Loucy (cell line): ENCODE measurements at regions not wholly inside any gene's neighbourhood (a gene's known extent, or its start where the extent isn't known, plus 50 kb on each side); places are given as distances from the start of the nearest gene placed in this dataset.

Source experiments
- H2AFZ ChIP-seq: fragments of 200-600 bp; sonication (generic); 2 replicates; pipeline ENCODE4 v1.6.0; 2016; ENCODE audit warnings: antibody characterized with exemption, mild to moderate bottlenecking, low read length, moderate library complexity
- H3F3A ChIP-seq: fragments of 200-600 bp; 2 replicates; pipeline ENCODE4 v1.6.0; 2016; ENCODE audit warnings: antibody characterized with exemption, low read depth, mild to moderate bottlenecking
- H3K27me3 ChIP-seq: fragments of 200-600 bp; sonication (generic); 2 replicates; pipeline ENCODE4 v1.6.1; 2014; ENCODE audit warnings: low read length, mild to moderate bottlenecking; ENCODE audit not compliant: insufficient read depth, poor library complexity, severe bottlenecking
- H3K36me3 ChIP-seq: fragments of 200-600 bp; sonication (generic); 2 replicates; pipeline ENCODE4 v1.6.1; 2016; ENCODE audit warnings: low read length; ENCODE audit not compliant: insufficient read depth
- H3K4me1 ChIP-seq: fragments of 200-600 bp; sonication (generic); 2 replicates; pipeline ENCODE4 v1.5.1; 2014; ENCODE audit warnings: low read length, mild to moderate bottlenecking; ENCODE audit not compliant: insufficient read depth, poor library complexity, severe bottlenecking
- H3K4me2 ChIP-seq: fragments of 200-600 bp; sonication (generic); 2 replicates; pipeline ENCODE4 v1.6.0; 2014; ENCODE audit warnings: antibody characterized with exemption, low read length, low read depth, mild to moderate bottlenecking; ENCODE audit not compliant: poor library complexity, severe bottlenecking
- H3K4me3 ChIP-seq: fragments of 200-600 bp; sonication (generic); 2 replicates; pipeline ENCODE4 v1.5.1; 2014; ENCODE audit warnings: low read length, mild to moderate bottlenecking, mixed read lengths; ENCODE audit not compliant: poor library complexity, severe bottlenecking
- H3K79me2 ChIP-seq: fragments of 200-600 bp; sonication (generic); 2 replicates; pipeline ENCODE4 v1.6.1; 2014; ENCODE audit warnings: low read length; ENCODE audit not compliant: insufficient read depth
- H3K9ac ChIP-seq: fragments of 200-600 bp; sonication (generic); 2 replicates; pipeline ENCODE4 v1.6.0; 2014; ENCODE audit warnings: mild to moderate bottlenecking, low read depth, low read length, moderate library complexity; ENCODE audit not compliant: poor library complexity, severe bottlenecking
- H3K9me2 ChIP-seq: fragments of 200-600 bp; sonication (generic); replicated peaks from 2 replicates; pipeline ENCODE4 v1.6.1; 2016; ENCODE audit warnings: low read depth, low read length, mixed read lengths
- H3K9me3 ChIP-seq: fragments of 200-600 bp; sonication (generic); 2 replicates; pipeline ENCODE4 v1.6.1; 2014; ENCODE audit warnings: mild to moderate bottlenecking, antibody characterized with exemption, low read length, low read depth; ENCODE audit not compliant: insufficient read depth
- H4K20me1 ChIP-seq: fragments of 200-600 bp; sonication (generic); 2 replicates; pipeline ENCODE4 v1.6.0; 2014; ENCODE audit warnings: antibody characterized with exemption, low read length, mild to moderate bottlenecking; ENCODE audit not compliant: insufficient read depth, poor library complexity, severe bottlenecking
- CTCF ChIP-seq: fragments of 200-600 bp; sonication (generic); conservative IDR thresholded peaks from 2 replicates; pipeline ENCODE4 v1.5.1; 2014; ENCODE audit warnings: mild to moderate bottlenecking, antibody characterized with exemption, low read length
- EZH2phosphoT487 ChIP-seq: fragments of 200-600 bp; IDR thresholded peaks from 2 replicates; pipeline ENCODE4 v1.6.1; 2018; ENCODE audit warnings: antibody characterized with exemption, mild to moderate bottlenecking, moderate library complexity, borderline replicate concordance

- Histone ChIP-seq H3K36me3 (no peaks in the 10 kb centered on the region), H3K4me1 (no peaks in the 10 kb centered on the region), H3K9ac (no peak overlapping the region), H3K79me2 (no peaks in the 10 kb centered on the region), H3F3A (no peaks in the 10 kb centered on the region), H3K9me3 (no peaks in the 10 kb centered on the region), H3K4me3 (no peak overlapping the region), H3K27me3 (no peaks in the 10 kb centered on the region), H2AFZ (no peak overlapping the region), H3K9me2 (no peaks in the 10 kb centered on the region), H4K20me1 (no peaks in the 10 kb centered on the region), H3K4me2 (no peak overlapping the region)
- TF ChIP-seq CTCF (no peak), EZH2phosphoT487 (no peak)
Observed at GRCh38 chr6:104123227-104123626, 736.5 kb downstream of the HACE1 start.

GRCh38 chr6:104118274-104118673 is 741.4 kb downstream of the HACE1 start:
- Histone ChIP-seq H3K4me2 (no peak overlapping the region), H3K36me3 (no peaks in the 10 kb centered on the region), H2AFZ (no peak overlapping the region)

GRCh38 chr6:104109806-104110205 is 749.9 kb downstream of the HACE1 start:
- Histone ChIP-seq H3K4me1 (no peaks in the 10 kb centered on the region), H3K4me2 (no peak overlapping the region), H3K9me3 (no peaks in the 10 kb centered on the region), H3K36me3 (no peaks in the 10 kb centered on the region), H2AFZ (no peak overlapping the region), H3K79me2 (no peaks in the 10 kb centered on the region), H3K27me3 (no peaks in the 10 kb centered on the region), H3K9ac (no peak overlapping the region), H3K9me2 (no peaks in the 10 kb centered on the region), H3K4me3 (no peak overlapping the region), H3F3A (no peaks in the 10 kb centered on the region), H4K20me1 (no peaks in the 10 kb centered on the region)
- TF ChIP-seq CTCF (no peak), EZH2phosphoT487 (no peak)

More at GRCh38 chr6:104118274-104118673, 741.4 kb downstream of the HACE1 start:
- no peaks in the 10 kb centered on the region for H3K9me2 ChIP-seq
- H3K27me3 ChIP-seq: no peaks in the 10 kb centered on the region
- no peak overlapping the region for H3K9ac ChIP-seq
- no peaks in the 10 kb centered on the region for H3K9me3 ChIP-seq
- no peak for TF ChIP-seq EZH2phosphoT487
- no peak for TF ChIP-seq CTCF
- no peak overlapping the region for H3K4me3 ChIP-seq
- no peaks in the 10 kb centered on the region for H4K20me1 ChIP-seq
- no peaks in the 10 kb centered on the region for H3K4me1 ChIP-seq
- H3K79me2 ChIP-seq: no peaks in the 10 kb centered on the region
- no peaks in the 10 kb centered on the region for H3F3A ChIP-seq
